Natural killer cell (primary cell): ENCODE measurements at regions not wholly inside any gene's neighbourhood (a gene's known extent, or its start where the extent isn't known, plus 50 kb on each side); places are given as distances from the start of the nearest gene placed in this dataset.
"Not testable (repeated sequence)": the region's sequence is repeated elsewhere in the genome, so short reads cannot be mapped to it uniquely, and the experiment has no call there.

Source experiments
- ATAC-seq, 3 donors: fragments of 150-1000 bp in 2 of 3; fragments of 200-7000 bp in 1 of 3; cut with Tn5 transposase; 1 replicate in 1 of 3; 2 replicates in 2 of 3; pipeline ENCODE4 v1.10.0; 2021; ENCODE audit warnings: mild to moderate bottlenecking in 2 of 3, moderate library complexity in 2 of 3
- DNase-seq, 2 donors: peaks; one replicate each; pipeline versions ENCODE4 v3.0.0 to v3.0.0-alpha.2; 2013 to 2021; ENCODE audit warnings: mixed read lengths in 1 of 2
- H3K27ac ChIP-seq: one replicate; pipeline ENCODE4 v1.5.1; 2013; ENCODE audit warnings: mild to moderate bottlenecking, low read length
- H3K27me3 ChIP-seq: one replicate; pipeline ENCODE4 v1.6.1; 2013; ENCODE audit warnings: low read length; ENCODE audit not compliant: control insufficient read depth, insufficient read depth
- H3K36me3 ChIP-seq: one replicate; pipeline ENCODE4 v1.6.1; 2013; ENCODE audit warnings: low read length; ENCODE audit not compliant: control insufficient read depth, insufficient read depth
- H3K4me1 ChIP-seq: one replicate; pipeline ENCODE4 v1.6.1; 2013; ENCODE audit warnings: low read length; ENCODE audit not compliant: control insufficient read depth, insufficient read depth
- H3K4me3 ChIP-seq: one replicate; pipeline ENCODE4 v1.5.1; 2013; ENCODE audit warnings: low read length
- H3K9me3 ChIP-seq: one replicate; pipeline ENCODE4 v1.6.1; 2013; ENCODE audit warnings: low read length; ENCODE audit not compliant: control insufficient read depth, insufficient read depth
- H3K27ac Mint-ChIP-seq, 2 donors: one replicate each; pipeline ENCODE4 v1.8.0; 2022; ENCODE audit warnings: mild to moderate bottlenecking in 2 of 2, mixed read lengths in 2 of 2, moderate library complexity in 1 of 2
- H3K27me3 Mint-ChIP-seq, 2 donors: one replicate each; pipeline ENCODE4 v1.8.0; 2022; ENCODE audit warnings: low read depth in 2 of 2, mixed read lengths in 2 of 2
- H3K36me3 Mint-ChIP-seq: one replicate; pipeline ENCODE4 v1.8.0; 2022; ENCODE audit warnings: mixed read lengths
- H3K4me1 Mint-ChIP-seq, 2 donors: one replicate each; pipeline ENCODE4 v1.8.0; 2022; ENCODE audit warnings: mixed read lengths in 2 of 2
- H3K4me3 Mint-ChIP-seq: one replicate; pipeline ENCODE4 v1.8.0; 2022; ENCODE audit warnings: mild to moderate bottlenecking, moderate library complexity, mixed read lengths
- H3K9me3 Mint-ChIP-seq, 2 donors: one replicate each; pipeline ENCODE4 v1.8.0; 2022; ENCODE audit warnings: mixed read lengths in 2 of 2
- WGBS: methylation state at CpG from one replicate; pipeline ENCODE4 v1.1.7; 2013; ENCODE audit warnings: missing lambda C conversion rate; ENCODE audit not compliant: insufficient coverage; 5-methylcytosine and 5-hydroxymethylcytosine counted together
- intact Hi-C: fragments of 100-400 bp; cut with micrococcal nuclease; formaldehyde crosslinking; loops from one replicate; pipeline ENCODE4 v1.14.2; 2022
- TF ChIP-seq, protein P1 (sequence below): fragments of 200-600 bp; IDR thresholded peaks from one replicate; pipeline ENCODE4 v1.8.0; 2022; ENCODE audit warnings: antibody characterized with exemption

DNA sequence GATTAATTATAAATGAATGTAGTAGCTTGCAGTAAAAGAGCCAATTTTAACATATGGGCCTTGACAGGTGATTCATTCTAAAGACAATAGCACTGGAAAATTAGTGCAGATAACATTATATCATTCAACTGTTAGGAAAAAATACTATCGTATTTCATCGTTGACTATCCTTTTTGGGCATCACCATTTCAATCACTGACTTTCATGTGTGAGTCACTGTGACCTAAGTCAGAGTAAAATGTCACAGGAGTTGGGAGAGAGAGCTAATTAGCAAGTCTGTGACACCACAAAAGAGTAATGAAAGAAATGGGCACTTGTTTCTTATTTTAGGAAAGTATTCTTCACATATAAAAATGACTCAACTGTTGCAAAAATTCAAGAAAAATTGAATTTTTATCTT lies 253.8 kb upstream of the CNTN5 start:
- H3K36me3 Mint-ChIP-seq: no peaks in the 10 kb centered on the region
- Histone ChIP-seq H3K4me1 (no peaks in the 10 kb centered on the region), H3K9me3 (peaks cover 22% of the 10 kb centered on the region), H3K36me3 (no peaks in the 10 kb centered on the region), H3K27me3 (no peaks in the 10 kb centered on the region), H3K27ac (no peak overlapping the region), H3K4me3 (no peak overlapping the region)
- no peak for DNase-seq
- peaks cover 5 to 13% of the 10 kb centered on the region in 2 donors for H3K9me3 Mint-ChIP-seq
- TF ChIP-seq, protein P1, sequence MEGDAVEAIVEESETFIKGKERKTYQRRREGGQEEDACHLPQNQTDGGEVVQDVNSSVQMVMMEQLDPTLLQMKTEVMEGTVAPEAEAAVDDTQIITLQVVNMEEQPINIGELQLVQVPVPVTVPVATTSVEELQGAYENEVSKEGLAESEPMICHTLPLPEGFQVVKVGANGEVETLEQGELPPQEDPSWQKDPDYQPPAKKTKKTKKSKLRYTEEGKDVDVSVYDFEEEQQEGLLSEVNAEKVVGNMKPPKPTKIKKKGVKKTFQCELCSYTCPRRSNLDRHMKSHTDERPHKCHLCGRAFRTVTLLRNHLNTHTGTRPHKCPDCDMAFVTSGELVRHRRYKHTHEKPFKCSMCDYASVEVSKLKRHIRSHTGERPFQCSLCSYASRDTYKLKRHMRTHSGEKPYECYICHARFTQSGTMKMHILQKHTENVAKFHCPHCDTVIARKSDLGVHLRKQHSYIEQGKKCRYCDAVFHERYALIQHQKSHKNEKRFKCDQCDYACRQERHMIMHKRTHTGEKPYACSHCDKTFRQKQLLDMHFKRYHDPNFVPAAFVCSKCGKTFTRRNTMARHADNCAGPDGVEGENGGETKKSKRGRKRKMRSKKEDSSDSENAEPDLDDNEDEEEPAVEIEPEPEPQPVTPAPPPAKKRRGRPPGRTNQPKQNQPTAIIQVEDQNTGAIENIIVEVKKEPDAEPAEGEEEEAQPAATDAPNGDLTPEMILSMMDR: no peak
- no peak overlapping the region for H3K27ac Mint-ChIP-seq
- ATAC-seq: no peak
- 86% methylated on average over 2 of the region's 2 CpGs for WGBS
- H3K27me3 Mint-ChIP-seq: no peaks in the 10 kb centered on the region
- H3K4me3 Mint-ChIP-seq: no peak overlapping the region
- H3K4me1 Mint-ChIP-seq: no peaks in the 10 kb centered on the region
- intact Hi-C loops: no loop called here

DNA sequence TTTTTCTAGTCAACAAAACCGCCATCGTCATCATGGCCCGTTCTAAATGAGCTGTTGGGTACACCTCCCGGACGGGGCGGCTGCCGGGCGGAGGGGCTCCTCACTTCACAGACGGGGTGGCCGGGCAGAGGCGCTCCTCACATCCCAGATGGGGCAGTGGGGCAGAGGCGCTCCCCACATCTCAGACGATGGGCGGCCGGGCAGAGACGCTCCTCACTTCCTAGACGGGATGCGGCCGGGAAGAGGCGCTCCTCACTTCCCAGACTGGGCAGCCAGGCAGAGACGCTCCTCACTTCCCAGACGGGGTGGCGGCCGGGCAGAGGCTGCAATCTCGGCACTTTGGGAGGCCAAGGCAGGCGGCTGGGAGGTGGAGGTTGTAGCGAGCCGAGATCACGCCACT lies 250.7 kb upstream of the CNTN5 start:
- ATAC-seq, H3K27ac Mint-ChIP-seq: not testable (repeated sequence)
- WGBS: 96% methylated on average over 13 of the region's 29 CpGs

DNA sequence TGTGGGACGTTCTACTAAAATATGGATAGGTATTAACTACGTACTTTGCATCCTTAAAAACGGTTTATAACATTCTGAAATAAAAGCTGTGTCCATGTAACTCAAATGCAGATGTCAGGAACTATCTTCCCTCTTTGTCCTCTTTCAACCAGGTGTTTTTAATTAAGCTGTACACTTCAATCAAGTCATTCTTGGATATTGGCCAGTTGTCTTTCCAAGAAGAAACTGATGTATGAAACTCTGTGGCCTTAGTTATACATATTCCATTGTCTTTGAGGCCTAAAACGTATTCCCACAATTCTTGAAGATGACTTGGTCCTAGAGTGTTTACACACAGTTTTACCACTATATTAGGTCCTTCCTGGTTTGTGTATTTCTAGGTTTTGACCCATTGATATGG lies 249.0 kb upstream of the CNTN5 start:
- Histone ChIP-seq H3K4me1 (no peaks in the 10 kb centered on the region), H3K36me3 (no peaks in the 10 kb centered on the region), H3K27ac (no peak overlapping the region), H3K9me3 (peaks cover 9% of the 10 kb centered on the region), H3K4me3 (no peak overlapping the region), H3K27me3 (no peaks in the 10 kb centered on the region)
- peaks cover 10 to 11% of the 10 kb centered on the region in 2 donors for H3K9me3 Mint-ChIP-seq
- no peak overlapping the region for H3K27ac Mint-ChIP-seq
- ATAC-seq: no peak
- intact Hi-C loops: no loop called here
- H3K4me1 Mint-ChIP-seq: no peaks in the 10 kb centered on the region
- H3K27me3 Mint-ChIP-seq: no peaks in the 10 kb centered on the region
- WGBS: 76% methylated on average over 3 of the region's 4 CpGs
- TF ChIP-seq, protein P1: no peak
- H3K36me3 Mint-ChIP-seq: no peaks in the 10 kb centered on the region
- no peak overlapping the region for H3K4me3 Mint-ChIP-seq
- no peak for DNase-seq

More for the DNA sequence above, 250.7 kb upstream of the CNTN5 start:
- H3K4me1 Mint-ChIP-seq, H3K27me3 ChIP-seq, H3K4me1 ChIP-seq, H3K27ac ChIP-seq, H3K4me3 Mint-ChIP-seq, intact Hi-C loops, DNase-seq, H3K36me3 Mint-ChIP-seq, H3K4me3 ChIP-seq, H3K27me3 Mint-ChIP-seq, H3K36me3 ChIP-seq: not testable (repeated sequence)
- H3K9me3 Mint-ChIP-seq: peaks cover 8 to 13% of the 10 kb centered on the region in 2 donors
- H3K9me3 ChIP-seq: peaks cover 12% of the 10 kb centered on the region

DNA sequence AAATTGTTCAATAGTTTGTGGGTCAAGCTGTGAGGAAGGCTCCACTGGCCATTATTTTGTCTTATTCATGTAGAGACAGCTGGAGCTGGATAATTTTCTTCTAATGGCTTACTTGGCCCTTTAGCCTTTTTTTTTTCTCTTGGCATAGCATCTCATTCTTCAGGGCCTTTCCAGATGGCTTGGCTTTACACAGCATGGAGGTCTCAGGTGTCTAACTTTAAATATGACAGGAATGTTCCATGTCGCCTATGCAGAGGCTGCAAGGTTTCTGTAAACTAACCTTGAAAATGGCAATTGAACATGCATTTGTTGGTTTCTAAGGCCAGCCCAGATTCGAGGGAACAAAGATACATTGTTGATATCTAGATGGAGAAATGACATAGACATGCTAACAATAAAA lies 247.9 kb upstream of the CNTN5 start:
- Histone ChIP-seq H3K4me1 (no peaks in the 10 kb centered on the region), H3K9me3 (peaks cover 9% of the 10 kb centered on the region), H3K36me3 (no peaks in the 10 kb centered on the region), H3K27me3 (no peaks in the 10 kb centered on the region), H3K4me3 (no peak overlapping the region), H3K27ac (no peak overlapping the region)
- Mint-ChIP-seq H3K4me1 (no peaks in the 10 kb centered on the region), H3K4me3 (no peak overlapping the region), H3K27me3 (no peaks in the 10 kb centered on the region), H3K36me3 (no peaks in the 10 kb centered on the region), H3K27ac (no peak overlapping the region), H3K9me3 (peaks cover 9 to 11% of the 10 kb centered on the region in 2 donors)
- TF ChIP-seq, protein P1: no peak
- no peak for DNase-seq
- intact Hi-C loops: no loop called here
- WGBS: 64% methylated on average over 2 of the region's 2 CpGs
- no peak for ATAC-seq
